ENCODE measurements at regions not wholly inside any gene's neighbourhood (a gene's known extent, or its start where the extent isn't known, plus 50 kb on each side); places are given as distances from the start of the nearest gene placed in this dataset.
A peak's percentile ranks its signal among the peaks of the same experiment; 100 is the strongest.

DNA sequence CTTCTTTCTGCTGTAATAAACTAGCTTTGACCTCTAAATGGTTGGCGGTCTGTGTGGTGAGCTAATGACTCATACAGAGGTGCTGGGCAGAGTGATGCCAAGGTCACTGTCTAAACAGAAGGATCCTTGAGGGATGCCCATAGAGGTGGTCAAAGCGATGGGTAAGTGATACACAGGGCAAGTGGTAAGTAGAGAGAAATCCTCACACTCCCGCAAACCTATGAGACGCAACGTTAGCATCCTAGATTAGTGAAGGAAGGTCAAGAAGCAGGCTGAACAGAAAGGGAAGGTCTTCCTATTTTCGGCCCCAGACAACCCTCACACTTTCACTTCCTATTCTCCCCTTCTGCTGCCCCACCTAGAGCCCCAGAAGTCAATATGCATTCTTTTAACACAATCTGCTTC is 65.6 kb upstream of the SESN3 start:
- no peaks in the 10 kb centered on the region for H3K4me1 ChIP-seq (ENCODE audit: control insufficient read depth, extremely low read depth, insufficient read depth, low read length)
- no peaks in the 10 kb centered on the region for H3K36me3 ChIP-seq (ENCODE audit: control insufficient read depth, insufficient read depth, low read length)
- TF ChIP-seq EZH2 (IDR thresholded peaks at IDR 0.05; ENCODE audit: low read length, missing control alignments) = no peak
- TF ChIP-seq, protein P1, sequence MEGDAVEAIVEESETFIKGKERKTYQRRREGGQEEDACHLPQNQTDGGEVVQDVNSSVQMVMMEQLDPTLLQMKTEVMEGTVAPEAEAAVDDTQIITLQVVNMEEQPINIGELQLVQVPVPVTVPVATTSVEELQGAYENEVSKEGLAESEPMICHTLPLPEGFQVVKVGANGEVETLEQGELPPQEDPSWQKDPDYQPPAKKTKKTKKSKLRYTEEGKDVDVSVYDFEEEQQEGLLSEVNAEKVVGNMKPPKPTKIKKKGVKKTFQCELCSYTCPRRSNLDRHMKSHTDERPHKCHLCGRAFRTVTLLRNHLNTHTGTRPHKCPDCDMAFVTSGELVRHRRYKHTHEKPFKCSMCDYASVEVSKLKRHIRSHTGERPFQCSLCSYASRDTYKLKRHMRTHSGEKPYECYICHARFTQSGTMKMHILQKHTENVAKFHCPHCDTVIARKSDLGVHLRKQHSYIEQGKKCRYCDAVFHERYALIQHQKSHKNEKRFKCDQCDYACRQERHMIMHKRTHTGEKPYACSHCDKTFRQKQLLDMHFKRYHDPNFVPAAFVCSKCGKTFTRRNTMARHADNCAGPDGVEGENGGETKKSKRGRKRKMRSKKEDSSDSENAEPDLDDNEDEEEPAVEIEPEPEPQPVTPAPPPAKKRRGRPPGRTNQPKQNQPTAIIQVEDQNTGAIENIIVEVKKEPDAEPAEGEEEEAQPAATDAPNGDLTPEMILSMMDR (conservative IDR thresholded peaks at IDR 0.05 in 1 of 2, IDR thresholded peaks at IDR 0.05 in 1 of 2; ENCODE audit: low read depth in 1 of 2, low read length in 2 of 2) = no peak
- no peak overlapping the region for H3K9ac ChIP-seq (ENCODE audit: insufficient read depth, low read length)
- peak in 1 of 2 donors; percentile 45 for DNase-seq (ENCODE audit: low read depth in 2 of 2)
- H3K9me3 ChIP-seq (ENCODE audit: control insufficient read depth, insufficient read depth, low read depth, low read length) = no peaks in the 10 kb centered on the region
- no peaks in the 10 kb centered on the region for H4K20me1 ChIP-seq (ENCODE audit: control insufficient read depth, extremely low read depth, insufficient read depth, low read length)
- peaks cover 2% of the 10 kb centered on the region for H3K27me3 ChIP-seq (ENCODE audit: control insufficient read depth, insufficient read depth, low read length)
- no peak overlapping the region for H3K4me3 ChIP-seq (replicated peaks in 1 of 4; ENCODE audit: control extremely low read depth in 1 of 4, insufficient read depth in 1 of 4, low read depth in 3 of 4, low read length in 4 of 4)
- no peak overlapping the region for H3K4me2 ChIP-seq (ENCODE audit: extremely low read depth, insufficient read depth, low read length)
- H3K79me2 ChIP-seq (ENCODE audit: control insufficient read depth, insufficient read depth, low read length) = no peaks in the 10 kb centered on the region
- no peak overlapping the region for H2AFZ ChIP-seq (ENCODE audit: low read length)
- no peak overlapping the region for H3K27ac ChIP-seq (ENCODE audit: insufficient read depth, low read length)

DNA sequence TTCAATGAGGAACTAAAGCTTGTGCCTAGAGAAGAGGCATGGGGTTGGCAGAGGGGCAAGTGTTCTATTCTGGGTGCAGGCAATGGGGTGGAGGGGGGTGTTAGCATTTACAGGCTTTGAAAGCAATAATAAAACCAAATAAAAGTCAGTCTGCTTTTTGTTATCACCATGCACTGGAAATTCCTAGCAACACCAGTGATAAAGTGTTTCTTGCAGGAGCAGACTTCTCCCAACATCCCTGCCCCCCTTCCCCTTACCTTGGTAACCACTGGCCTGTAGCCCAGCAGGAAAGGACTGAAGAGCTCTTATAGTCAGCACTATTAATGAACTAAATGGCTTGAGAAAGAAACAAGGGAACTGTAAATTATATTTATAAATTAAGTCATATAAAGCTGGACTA is 65.2 kb upstream of the SESN3 start:
- H3K9me3 ChIP-seq (ENCODE audit: control insufficient read depth, insufficient read depth, low read depth, low read length) = no peaks in the 10 kb centered on the region
- no peak overlapping the region for H3K27ac ChIP-seq (ENCODE audit: insufficient read depth, low read length)
- H3K4me1 ChIP-seq (ENCODE audit: control insufficient read depth, extremely low read depth, insufficient read depth, low read length) = no peaks in the 10 kb centered on the region
- no peaks in the 10 kb centered on the region for H3K79me2 ChIP-seq (ENCODE audit: control insufficient read depth, insufficient read depth, low read length)
- no peak for TF ChIP-seq EZH2 (IDR thresholded peaks at IDR 0.05; ENCODE audit: low read length, missing control alignments)
- TF ChIP-seq, protein P1 (conservative IDR thresholded peaks at IDR 0.05 in 1 of 2, IDR thresholded peaks at IDR 0.05 in 1 of 2; ENCODE audit: low read depth in 1 of 2, low read length in 2 of 2) = no peak
- no peaks in the 10 kb centered on the region for H4K20me1 ChIP-seq (ENCODE audit: control insufficient read depth, extremely low read depth, insufficient read depth, low read length)
- H2AFZ ChIP-seq (ENCODE audit: low read length) = no peak overlapping the region
- no peak overlapping the region for H3K9ac ChIP-seq (ENCODE audit: insufficient read depth, low read length)
- H3K27me3 ChIP-seq (ENCODE audit: control insufficient read depth, insufficient read depth, low read length) = peaks cover 2% of the 10 kb centered on the region
- no peaks in the 10 kb centered on the region for H3K36me3 ChIP-seq (ENCODE audit: control insufficient read depth, insufficient read depth, low read length)
- DNase-seq (ENCODE audit: low read depth in 2 of 2) = peak in 1 of 2 donors; percentile 65
- H3K4me2 ChIP-seq (ENCODE audit: extremely low read depth, insufficient read depth, low read length) = no peak overlapping the region
- H3K4me3 ChIP-seq (replicated peaks in 1 of 4; ENCODE audit: control extremely low read depth in 1 of 4, insufficient read depth in 1 of 4, low read depth in 3 of 4, low read length in 4 of 4) = no peak overlapping the region

DNA sequence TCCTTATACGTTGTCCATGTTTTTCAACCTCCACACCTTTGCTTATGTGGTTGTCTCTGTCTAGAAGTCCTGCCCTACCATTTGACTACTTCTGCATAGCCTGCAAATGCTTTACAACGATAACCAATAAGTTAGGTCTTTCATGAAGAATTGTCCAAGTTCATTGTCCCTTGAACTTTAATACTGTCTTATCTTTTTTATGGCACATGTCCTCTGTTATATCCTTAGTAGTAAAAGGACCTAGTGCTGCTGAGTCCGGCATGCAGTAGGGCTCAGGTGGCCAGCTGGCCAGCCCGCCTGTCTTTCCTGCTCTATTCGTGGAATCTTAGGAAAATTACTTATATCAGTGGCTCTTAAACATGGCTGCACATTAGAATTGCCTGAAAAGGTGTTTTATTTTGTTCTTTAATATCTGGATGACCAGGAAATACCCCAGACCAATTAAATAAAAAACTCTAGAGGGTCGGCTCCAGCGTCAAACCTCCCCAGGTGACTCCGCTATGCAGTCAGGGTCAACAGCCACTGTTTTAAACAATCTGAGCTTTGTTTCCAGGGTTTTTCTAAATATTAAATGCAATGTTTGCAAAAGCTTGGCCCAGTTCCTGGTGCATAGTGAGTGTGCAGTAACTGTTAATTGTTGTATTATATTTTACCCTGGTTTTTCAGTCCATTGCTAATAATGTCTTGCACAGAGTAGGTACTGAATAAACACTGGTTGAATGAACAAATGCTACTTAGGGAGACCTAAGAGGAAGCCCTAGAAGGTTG is 64.6 kb upstream of the SESN3 start:
- no peak overlapping the region for H3K4me3 ChIP-seq (replicated peaks in 1 of 4; ENCODE audit: control extremely low read depth in 1 of 4, insufficient read depth in 1 of 4, low read depth in 3 of 4, low read length in 4 of 4)
- no peak overlapping the region for H3K27ac ChIP-seq (ENCODE audit: insufficient read depth, low read length)
- H3K79me2 ChIP-seq (ENCODE audit: control insufficient read depth, insufficient read depth, low read length) = no peaks in the 10 kb centered on the region
- no peaks in the 10 kb centered on the region for H4K20me1 ChIP-seq (ENCODE audit: control insufficient read depth, extremely low read depth, insufficient read depth, low read length)
- no peaks in the 10 kb centered on the region for H3K9me3 ChIP-seq (ENCODE audit: control insufficient read depth, insufficient read depth, low read depth, low read length)
- H3K9ac ChIP-seq (ENCODE audit: insufficient read depth, low read length) = no peak overlapping the region
- H3K4me1 ChIP-seq (ENCODE audit: control insufficient read depth, extremely low read depth, insufficient read depth, low read length) = no peaks in the 10 kb centered on the region
- H3K36me3 ChIP-seq (ENCODE audit: control insufficient read depth, insufficient read depth, low read length) = no peaks in the 10 kb centered on the region
- H3K27me3 ChIP-seq (ENCODE audit: control insufficient read depth, insufficient read depth, low read length) = peaks cover 2% of the 10 kb centered on the region
- no peak for DNase-seq (ENCODE audit: low read depth in 2 of 2)
- H2AFZ ChIP-seq (ENCODE audit: low read length) = no peak overlapping the region
- H3K4me2 ChIP-seq (ENCODE audit: extremely low read depth, insufficient read depth, low read length) = no peak overlapping the region
- TF ChIP-seq, protein P1 (conservative IDR thresholded peaks at IDR 0.05 in 1 of 2, IDR thresholded peaks at IDR 0.05 in 1 of 2; ENCODE audit: low read depth in 1 of 2, low read length in 2 of 2) = no peak
- TF ChIP-seq EZH2 (IDR thresholded peaks at IDR 0.05; ENCODE audit: low read length, missing control alignments) = no peak
